GM21423 (cell line): ENCODE measurements at regions not wholly inside any gene's neighbourhood (a gene's known extent, or its start where the extent isn't known, plus 50 kb on each side); places are given as distances from the start of the nearest gene placed in this dataset.

Experiments used
- ATAC-seq: cut with Tn5 transposase; IDR thresholded peaks from one replicate; pipeline ENCODE4 v1.9.1; 2021; ENCODE audit warnings: mild to moderate bottlenecking, moderate library complexity; ENCODE audit not compliant: unreplicated experiment

- no peak for ATAC-seq
These were observed 56.2 kb downstream of the TAF11L14 start for GRCh38 chr5:17690473-17690872.

DNA sequence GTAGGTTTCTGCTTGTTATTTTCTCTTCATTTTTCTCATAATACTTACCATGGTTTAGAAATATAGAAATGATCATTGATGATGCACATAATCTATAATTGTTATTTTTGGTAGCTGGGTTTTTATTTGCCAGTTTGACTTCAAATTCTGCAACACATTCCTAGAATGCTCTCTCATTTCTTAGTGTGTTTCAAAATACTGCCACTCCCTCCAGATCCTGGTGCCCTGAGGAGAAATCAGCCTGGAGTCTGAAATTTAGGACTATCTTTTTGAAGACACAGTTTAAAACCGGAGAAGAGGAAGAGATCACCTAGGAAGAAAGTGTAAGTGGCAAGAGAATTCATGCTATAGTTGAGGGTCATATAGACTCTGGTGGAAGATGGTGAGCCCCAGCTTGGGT, 57.5 kb downstream of the TAF11L14 start:
- no peak for ATAC-seq

GRCh38 chr5:17694371-17694770, 60.1 kb downstream of the TAF11L14 start:
- no peak for ATAC-seq

DNA sequence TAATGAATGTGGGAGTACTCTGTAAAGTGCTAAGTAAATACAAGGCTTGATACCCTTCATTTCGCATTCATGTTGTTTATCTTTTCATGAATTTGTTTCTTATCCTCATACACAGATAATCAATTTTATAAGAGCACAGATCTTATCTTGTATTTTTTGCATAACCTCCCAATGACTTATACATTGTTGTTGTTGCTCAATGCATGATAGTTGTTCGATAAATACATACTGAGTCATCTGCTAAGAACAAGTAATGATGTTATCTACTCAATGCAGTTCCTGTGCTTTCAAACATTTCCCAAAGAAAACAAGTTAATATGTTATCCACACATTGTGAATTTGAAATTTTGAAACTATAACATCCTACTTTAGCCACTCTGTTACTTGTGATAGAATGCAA, 60.7 kb downstream of the TAF11L14 start:
- no peak for ATAC-seq

GRCh38 chr5:17696627-17697026, 62.4 kb downstream of the TAF11L14 start:
- no peak for ATAC-seq

GRCh38 chr5:17697671-17698070, 63.4 kb downstream of the TAF11L14 start:
- no peak for ATAC-seq

GRCh38 chr5:17709011-17709710, 74.9 kb downstream of the TAF11L14 start:
- no peak for ATAC-seq

DNA sequence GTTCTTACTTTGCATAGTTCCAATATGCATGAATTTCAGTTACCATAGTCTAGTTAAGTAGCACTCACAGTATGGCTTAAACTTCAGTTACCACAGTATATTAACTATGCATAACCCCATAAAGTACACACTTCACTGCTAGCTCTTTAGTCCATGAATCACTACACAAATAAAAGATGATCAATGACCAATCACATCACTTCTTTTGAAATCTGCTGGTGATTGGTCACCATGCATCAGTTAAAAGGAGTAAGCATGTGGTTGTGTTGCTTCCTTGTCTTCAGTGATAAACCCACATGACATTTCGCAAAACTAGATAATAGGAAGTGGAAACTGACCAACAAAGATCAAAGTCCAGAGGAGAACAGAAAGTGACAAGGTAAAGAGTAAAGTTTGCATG, 79.0 kb downstream of the TAF11L14 start:
- no peak for ATAC-seq

DNA sequence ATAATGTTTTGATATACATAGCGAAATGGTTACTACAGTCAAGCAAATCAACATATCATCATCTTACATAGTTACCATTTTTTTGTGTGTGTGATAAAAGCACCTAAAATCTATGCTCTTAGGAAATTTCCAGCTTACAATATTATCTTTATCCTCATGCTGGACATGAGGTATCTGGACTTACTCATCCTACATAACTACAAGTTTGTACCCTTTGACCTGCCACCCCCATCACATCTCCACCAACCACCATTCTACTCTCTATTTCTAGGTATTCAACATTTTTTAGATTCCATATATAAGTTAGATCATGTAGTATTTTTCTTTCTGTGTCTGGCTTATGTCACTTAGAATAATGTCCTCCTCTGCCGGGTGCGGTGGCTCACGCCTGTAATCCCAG, 79.9 kb downstream of the TAF11L14 start:
- no peak for ATAC-seq

GRCh38 chr5:17719592-17719991, 85.3 kb downstream of the TAF11L14 start:
- ATAC-seq, result no peak

GRCh38 chr5:17720071-17720470, 85.8 kb downstream of the TAF11L14 start:
- no peak for ATAC-seq

DNA sequence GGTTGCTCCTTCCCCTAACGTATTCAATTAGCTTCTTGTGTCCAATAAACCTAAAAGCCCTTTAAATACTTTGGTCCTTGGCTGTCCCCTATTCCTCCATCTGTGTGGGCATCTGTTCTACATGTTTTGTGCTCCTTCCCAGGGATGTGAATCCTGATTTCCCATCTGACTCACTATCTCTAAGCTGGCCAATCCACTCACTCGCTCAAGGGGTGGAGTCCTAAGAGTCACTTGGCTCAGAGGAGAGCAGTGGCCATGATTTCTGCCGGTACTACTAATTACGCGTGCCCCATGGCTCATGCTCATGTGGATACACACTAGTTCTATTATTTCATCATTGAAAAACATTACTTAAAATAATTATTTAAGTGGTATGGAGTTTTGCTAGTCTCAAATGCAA, 89.6 kb downstream of the TAF11L14 start:
- no peak for ATAC-seq

DNA sequence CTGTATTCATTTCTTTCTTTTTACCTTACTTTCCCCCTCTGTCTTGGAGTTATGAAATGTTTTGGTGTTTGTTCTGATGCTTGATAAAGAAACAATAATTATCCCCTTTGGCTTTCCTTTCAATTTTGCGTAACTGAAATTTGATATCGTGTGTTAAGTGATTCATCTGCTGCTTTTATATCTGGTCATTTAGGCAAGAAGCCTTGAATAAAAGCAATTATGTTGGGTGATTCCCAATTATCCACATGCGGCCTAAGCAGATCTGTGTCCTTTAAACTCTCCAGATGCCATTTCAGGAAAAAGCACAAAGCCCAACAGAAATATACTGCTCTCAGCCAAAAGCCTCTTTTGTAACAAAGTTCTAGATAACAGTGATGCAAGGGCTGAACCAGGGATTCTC, 92.8 kb downstream of the TAF11L14 start:
- ATAC-seq, result no peak

DNA sequence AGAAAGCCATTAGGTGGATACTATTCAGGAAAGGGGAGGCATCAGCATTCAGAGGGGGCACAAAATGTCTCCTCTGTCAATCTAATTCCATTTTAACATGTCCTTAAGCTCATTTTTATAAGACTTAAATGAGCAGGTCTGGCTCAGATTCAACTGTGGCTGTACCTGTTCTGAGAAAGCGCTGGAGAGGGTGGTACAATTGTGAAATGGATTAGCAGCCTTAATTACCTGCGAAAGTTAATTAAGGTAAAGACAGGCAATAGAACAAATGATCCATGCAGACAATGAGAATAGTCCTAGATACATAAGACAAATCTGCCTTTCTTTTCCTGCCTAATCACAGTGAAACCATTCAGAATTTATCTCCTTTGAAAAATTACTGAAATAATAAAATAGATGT, 96.2 kb downstream of the TAF11L14 start:
- ATAC-seq, result no peak

DNA sequence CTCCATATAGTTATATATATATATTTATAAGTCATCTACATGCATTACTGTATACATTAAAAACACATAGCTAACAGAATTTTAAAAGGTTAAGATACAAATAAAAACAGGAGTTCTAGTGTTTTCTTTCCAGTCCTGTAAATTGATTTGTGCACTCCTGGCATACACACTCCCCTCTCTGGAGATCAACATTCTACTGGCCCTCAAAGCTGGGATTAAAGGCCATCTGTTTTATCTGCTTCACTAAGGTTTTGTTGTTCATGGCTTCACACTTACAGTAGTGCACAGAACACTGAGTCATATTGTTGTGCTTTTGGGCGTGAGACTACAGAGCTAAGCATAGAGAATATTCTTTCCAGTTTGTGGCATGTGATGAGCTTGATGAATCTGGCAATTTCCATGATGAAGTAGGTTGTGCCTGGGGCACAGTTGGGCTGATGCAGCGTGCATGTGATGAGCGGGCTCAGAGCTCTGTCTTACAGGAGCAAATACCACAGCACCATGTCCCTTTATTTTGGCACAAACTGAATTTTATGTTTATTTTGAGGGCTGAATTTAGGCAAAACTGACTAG, 98.2 kb downstream of the TAF11L14 start:
- ATAC-seq, result no peak

DNA sequence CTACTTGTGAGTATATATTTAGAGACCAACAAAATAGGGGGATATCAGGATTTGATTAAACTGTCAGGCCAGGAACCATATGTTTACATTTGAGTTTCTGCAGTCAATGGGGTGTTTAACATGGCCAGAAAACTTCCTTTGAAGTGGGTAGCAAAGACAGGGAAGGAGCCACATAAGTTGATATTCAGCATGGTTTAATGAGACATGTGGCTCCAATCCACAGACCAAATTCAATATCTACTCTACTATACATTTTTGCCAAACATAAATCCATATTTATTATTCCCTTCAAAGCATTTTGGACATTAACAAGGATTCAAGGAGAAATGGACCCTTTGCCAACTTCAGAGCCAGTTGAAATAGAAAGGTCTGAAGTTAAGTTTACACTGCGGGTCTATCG, 99.8 kb downstream of the TAF11L14 start:
- no peak for ATAC-seq

DNA sequence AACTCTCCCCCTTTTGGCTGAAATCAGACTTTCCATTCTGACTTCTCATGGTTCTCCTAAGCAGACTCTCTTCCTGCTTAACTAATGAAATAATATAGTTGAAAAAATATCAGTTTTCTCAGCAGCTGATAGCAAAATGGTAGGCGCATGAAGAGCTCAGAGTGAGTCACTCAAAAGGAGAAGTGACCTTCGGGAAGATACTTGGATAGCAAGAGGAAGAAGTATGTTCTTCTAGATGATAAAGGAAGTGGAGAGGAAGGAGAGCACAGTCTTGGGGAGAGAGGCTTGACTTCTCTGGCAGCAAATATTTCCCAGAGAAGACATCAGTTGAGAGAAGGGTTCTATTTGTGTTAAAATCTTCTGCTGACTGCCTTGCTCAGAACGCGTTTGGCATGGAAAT, 101.5 kb downstream of the TAF11L14 start:
- ATAC-seq, result no peak

- ATAC-seq, result no peak
These were observed 102.8 kb downstream of the TAF11L14 start for GRCh38 chr5:17737092-17737491.

- no peak for ATAC-seq
These were observed 104.2 kb downstream of the TAF11L14 start for GRCh38 chr5:17738446-17738845.

- ATAC-seq, result no peak
These were observed 109.5 kb downstream of the TAF11L14 start for GRCh38 chr5:17743580-17744435.

GRCh38 chr5:17748201-17748600, 113.9 kb downstream of the TAF11L14 start:
- no peak for ATAC-seq

DNA sequence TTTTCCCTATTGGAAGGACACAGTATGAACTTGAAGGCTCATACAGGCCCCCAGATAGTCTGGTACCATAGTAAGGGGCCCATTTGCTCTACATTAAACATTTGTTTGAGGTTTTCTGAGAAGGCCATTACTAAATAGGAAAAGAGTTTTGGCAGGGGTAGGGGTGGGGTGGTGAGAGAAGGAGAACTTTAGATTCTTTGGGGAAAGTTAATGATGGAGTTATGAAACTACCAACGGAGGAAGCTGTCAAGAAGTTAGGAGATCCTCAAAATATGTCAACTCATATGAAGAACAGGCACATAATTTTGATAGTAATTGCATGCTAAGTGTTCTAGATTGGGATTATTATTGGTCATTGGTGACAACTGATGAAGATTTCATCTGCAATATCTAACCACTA, 114.7 kb downstream of the TAF11L14 start:
- no peak for ATAC-seq
